ENCODE measurements at regions not wholly inside any gene's neighbourhood (a gene's known extent, or its start where the extent isn't known, plus 50 kb on each side); places are given as distances from the start of the nearest gene placed in this dataset.
"Not testable (repeated sequence)": the region's sequence is repeated elsewhere in the genome, so short reads cannot be mapped to it uniquely, and the experiment has no call there.

GRCh38 chr7:76736091-76736490, 109.0 kb upstream of the POMZP3 start:
- not testable (repeated sequence) for TF ChIP-seq CTCF (IDR thresholded peaks at IDR 0.05; ENCODE audit: low read depth, low read length); POLR2A (IDR thresholded peaks at IDR 0.05; ENCODE audit: extremely low read depth, insufficient read length); MYC (IDR thresholded peaks at IDR 0.05; ENCODE audit: low read depth, low read length); MAX (IDR thresholded peaks at IDR 0.05; ENCODE audit: low read depth, low read length)

All from NB4 (cell line).